ENCODE measurements at regions not wholly inside any gene's neighbourhood (a gene's known extent, or its start where the extent isn't known, plus 50 kb on each side); places are given as distances from the start of the nearest gene placed in this dataset.

DNA sequence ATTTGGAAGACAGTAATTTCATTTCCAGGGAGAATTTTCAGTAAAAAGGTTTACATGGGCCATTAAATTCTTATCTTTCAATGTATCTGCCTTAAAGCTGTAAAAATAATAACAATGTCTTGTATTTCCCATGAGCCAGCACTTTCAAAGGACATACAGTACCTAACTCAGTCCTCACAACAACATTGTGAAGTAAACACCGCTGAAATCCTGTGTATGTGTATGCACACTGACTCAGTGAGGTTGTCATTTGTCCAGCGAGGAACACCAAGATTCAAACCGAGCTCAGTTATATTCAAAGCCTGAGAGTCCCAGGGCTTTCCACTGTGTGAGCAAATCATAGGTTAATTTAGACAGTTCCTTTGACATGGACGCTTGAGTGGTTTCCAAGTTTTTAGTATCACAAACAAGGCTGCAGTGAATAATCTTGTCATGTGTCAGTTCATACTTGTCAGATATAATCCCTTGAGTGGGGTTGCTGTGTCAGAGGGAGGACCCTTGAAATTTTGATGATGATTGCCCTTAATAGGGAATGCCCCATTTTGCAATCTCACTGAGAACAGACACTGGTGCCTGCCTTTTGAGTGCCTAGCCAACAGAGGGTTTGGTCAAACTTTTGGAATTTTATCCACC, 50.0 kb upstream of the SLC22A23 start:
- Mint-ChIP-seq H3K27ac (no peak overlapping the region), H3K4me1 (ENCODE audit: low read depth) (peaks cover 5% of the 10 kb centered on the region), H3K4me3 (no peak overlapping the region), H3K27me3 (ENCODE audit: insufficient read depth) (peaks cover 43% of the 10 kb centered on the region), H3K36me3 (ENCODE audit: low read depth) (peaks cover 5% of the 10 kb centered on the region; the same call in 1 of the 2 replicates), H3K9me3 (peaks cover 5% of the 10 kb centered on the region)
- no peak for DNase-seq
- TF ChIP-seq, protein P1, sequence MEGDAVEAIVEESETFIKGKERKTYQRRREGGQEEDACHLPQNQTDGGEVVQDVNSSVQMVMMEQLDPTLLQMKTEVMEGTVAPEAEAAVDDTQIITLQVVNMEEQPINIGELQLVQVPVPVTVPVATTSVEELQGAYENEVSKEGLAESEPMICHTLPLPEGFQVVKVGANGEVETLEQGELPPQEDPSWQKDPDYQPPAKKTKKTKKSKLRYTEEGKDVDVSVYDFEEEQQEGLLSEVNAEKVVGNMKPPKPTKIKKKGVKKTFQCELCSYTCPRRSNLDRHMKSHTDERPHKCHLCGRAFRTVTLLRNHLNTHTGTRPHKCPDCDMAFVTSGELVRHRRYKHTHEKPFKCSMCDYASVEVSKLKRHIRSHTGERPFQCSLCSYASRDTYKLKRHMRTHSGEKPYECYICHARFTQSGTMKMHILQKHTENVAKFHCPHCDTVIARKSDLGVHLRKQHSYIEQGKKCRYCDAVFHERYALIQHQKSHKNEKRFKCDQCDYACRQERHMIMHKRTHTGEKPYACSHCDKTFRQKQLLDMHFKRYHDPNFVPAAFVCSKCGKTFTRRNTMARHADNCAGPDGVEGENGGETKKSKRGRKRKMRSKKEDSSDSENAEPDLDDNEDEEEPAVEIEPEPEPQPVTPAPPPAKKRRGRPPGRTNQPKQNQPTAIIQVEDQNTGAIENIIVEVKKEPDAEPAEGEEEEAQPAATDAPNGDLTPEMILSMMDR (IDR thresholded peaks at IDR 0.05), result no peak
